ENCODE measurements at regions not wholly inside any gene's neighbourhood (a gene's known extent, or its start where the extent isn't known, plus 50 kb on each side); places are given as distances from the start of the nearest gene placed in this dataset.
"Not testable (repeated sequence)": the region's sequence is repeated elsewhere in the genome, so short reads cannot be mapped to it uniquely, and the experiment has no call there.

- DNase-seq, result no peak
These were observed 1038.2 kb upstream of the CNTN5 start for GRCh38 chr11:97982512-97982911.

- DNase-seq, result no peak
These were observed 1031.6 kb upstream of the CNTN5 start for GRCh38 chr11:97989121-97989520.

GRCh38 chr11:97990162-97990920, 1030.4 kb upstream of the CNTN5 start:
- no peak for DNase-seq

- DNase-seq, result no peak
These were observed 1027.2 kb upstream of the CNTN5 start for GRCh38 chr11:97993562-97993961.

- DNase-seq, result no peak
These were observed 1024.9 kb upstream of the CNTN5 start for GRCh38 chr11:97995874-97996273.

- no peak for DNase-seq
These were observed 1024.0 kb upstream of the CNTN5 start for GRCh38 chr11:97996762-97997161.

- DNase-seq, result no peak
These were observed 1017.0 kb upstream of the CNTN5 start for GRCh38 chr11:98003606-98004371.

- no peak for DNase-seq
These were observed 1013.7 kb upstream of the CNTN5 start for GRCh38 chr11:98007072-98007471.

GRCh38 chr11:98027652-98028051, 993.1 kb upstream of the CNTN5 start:
- no peak for DNase-seq

- DNase-seq, result peak; percentile 10
These were observed 990.9 kb upstream of the CNTN5 start for GRCh38 chr11:98029832-98030231.

- DNase-seq, result no peak
These were observed 983.9 kb upstream of the CNTN5 start for GRCh38 chr11:98036810-98037209.

GRCh38 chr11:98040061-98040808, 980.5 kb upstream of the CNTN5 start:
- no peak for DNase-seq

- no peak for DNase-seq
These were observed 973.1 kb upstream of the CNTN5 start for GRCh38 chr11:98047647-98048046.

- no peak for DNase-seq
These were observed 966.9 kb upstream of the CNTN5 start for GRCh38 chr11:98053851-98054250.

GRCh38 chr11:98056945-98057344, 963.8 kb upstream of the CNTN5 start:
- no peak for DNase-seq

- DNase-seq, result no peak
These were observed 961.3 kb upstream of the CNTN5 start for GRCh38 chr11:98059488-98059887.

GRCh38 chr11:98060759-98061158, 960.0 kb upstream of the CNTN5 start:
- no peak for DNase-seq

GRCh38 chr11:98061858-98062257, 958.9 kb upstream of the CNTN5 start:
- no peak for DNase-seq

GRCh38 chr11:98062714-98063113, 958.0 kb upstream of the CNTN5 start:
- DNase-seq, result no peak

- no peak for DNase-seq
These were observed 952.5 kb upstream of the CNTN5 start for GRCh38 chr11:98068251-98068650.

- not testable (repeated sequence) for DNase-seq
These were observed 951.6 kb upstream of the CNTN5 start for GRCh38 chr11:98069147-98069546.

- DNase-seq, result no peak
These were observed 950.9 kb upstream of the CNTN5 start for GRCh38 chr11:98069861-98070260.

GRCh38 chr11:98090861-98091505, 929.8 kb upstream of the CNTN5 start:
- peak; percentile 13 for DNase-seq
